ENCODE measurements at regions not wholly inside any gene's neighbourhood (a gene's known extent, or its start where the extent isn't known, plus 50 kb on each side); places are given as distances from the start of the nearest gene placed in this dataset.

DNA sequence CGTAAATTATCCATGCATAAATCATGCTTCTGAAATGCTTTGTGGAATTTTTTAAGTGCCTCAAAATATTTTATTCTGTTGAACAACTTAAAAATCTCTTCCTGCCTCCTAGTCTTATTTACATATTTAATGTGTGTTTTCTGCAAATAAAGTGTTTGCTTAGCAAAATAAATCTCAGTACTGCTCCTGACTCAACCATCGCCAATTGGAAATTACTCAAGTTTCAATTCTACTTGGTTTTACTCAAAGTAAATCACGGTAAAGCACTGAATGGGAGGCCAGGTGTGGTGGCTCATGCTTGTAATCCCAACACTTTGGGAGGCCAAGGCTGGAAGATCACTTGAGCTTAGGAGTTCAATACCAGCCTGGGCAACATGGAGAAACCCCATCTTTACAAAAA, 152.2 kb upstream of the NR5A2 start:
- Histone ChIP-seq H3K4me3 (ENCODE audit: low read length) (no peak overlapping the region), H3K79me2 (ENCODE audit: low read length) (no peaks in the 10 kb centered on the region), H3K36me3 (replicated peaks; ENCODE audit: low read depth, low read length) (no peaks in the 10 kb centered on the region), H3K27me3 (ENCODE audit: low read depth, low read length) (peaks cover 13% of the 10 kb centered on the region; the same call in 1 of the 2 replicates), H4K20me1 (ENCODE audit: insufficient read depth, low read length) (no peaks in the 10 kb centered on the region), H3K9ac (ENCODE audit: low read length) (no peak overlapping the region), H3K4me2 (ENCODE audit: low read length) (no peak overlapping the region), H3K27ac (ENCODE audit: low read length) (no peak overlapping the region), H3K4me1 (ENCODE audit: low read length) (no peaks in the 10 kb centered on the region), H2AFZ (ENCODE audit: low read depth, low read length) (no peak overlapping the region), H3K9me3 (ENCODE audit: insufficient read depth, low read length) (no peaks in the 10 kb centered on the region; the same call in 1 of the 2 replicates)
- TF ChIP-seq, protein P1, sequence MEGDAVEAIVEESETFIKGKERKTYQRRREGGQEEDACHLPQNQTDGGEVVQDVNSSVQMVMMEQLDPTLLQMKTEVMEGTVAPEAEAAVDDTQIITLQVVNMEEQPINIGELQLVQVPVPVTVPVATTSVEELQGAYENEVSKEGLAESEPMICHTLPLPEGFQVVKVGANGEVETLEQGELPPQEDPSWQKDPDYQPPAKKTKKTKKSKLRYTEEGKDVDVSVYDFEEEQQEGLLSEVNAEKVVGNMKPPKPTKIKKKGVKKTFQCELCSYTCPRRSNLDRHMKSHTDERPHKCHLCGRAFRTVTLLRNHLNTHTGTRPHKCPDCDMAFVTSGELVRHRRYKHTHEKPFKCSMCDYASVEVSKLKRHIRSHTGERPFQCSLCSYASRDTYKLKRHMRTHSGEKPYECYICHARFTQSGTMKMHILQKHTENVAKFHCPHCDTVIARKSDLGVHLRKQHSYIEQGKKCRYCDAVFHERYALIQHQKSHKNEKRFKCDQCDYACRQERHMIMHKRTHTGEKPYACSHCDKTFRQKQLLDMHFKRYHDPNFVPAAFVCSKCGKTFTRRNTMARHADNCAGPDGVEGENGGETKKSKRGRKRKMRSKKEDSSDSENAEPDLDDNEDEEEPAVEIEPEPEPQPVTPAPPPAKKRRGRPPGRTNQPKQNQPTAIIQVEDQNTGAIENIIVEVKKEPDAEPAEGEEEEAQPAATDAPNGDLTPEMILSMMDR (IDR thresholded peaks at IDR 0.05; ENCODE audit: low read depth, low read length) = no peak
- no peak for TF ChIP-seq EZH2phosphoT487 (IDR thresholded peaks at IDR 0.05; ENCODE audit: low read depth)

DNA sequence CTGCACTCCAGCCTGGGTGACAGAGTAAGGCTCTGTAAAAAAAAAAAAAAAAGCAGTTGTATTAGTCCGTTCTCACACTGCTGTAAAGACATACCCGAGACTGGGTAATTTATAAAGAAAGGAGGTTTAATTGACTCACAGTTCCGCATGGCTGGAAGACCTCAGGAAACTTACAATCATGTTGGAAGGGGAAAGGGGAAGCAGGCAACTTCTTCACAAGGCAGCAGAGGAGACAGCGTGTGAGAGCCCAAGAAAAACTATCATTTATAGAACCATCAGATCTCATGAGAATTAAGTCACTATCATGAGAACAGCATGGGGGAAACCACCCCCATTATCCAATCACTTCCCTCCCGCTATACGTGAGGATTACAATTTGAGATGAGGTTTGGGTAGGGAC, 151.7 kb upstream of the NR5A2 start:
- Histone ChIP-seq H3K79me2 (ENCODE audit: low read length) (no peaks in the 10 kb centered on the region), H3K4me2 (ENCODE audit: low read length) (no peak overlapping the region), H3K36me3 (replicated peaks; ENCODE audit: low read depth, low read length) (no peaks in the 10 kb centered on the region), H2AFZ (ENCODE audit: low read depth, low read length) (no peak overlapping the region), H3K27me3 (ENCODE audit: low read depth, low read length) (peaks cover 13% of the 10 kb centered on the region; the same call in 1 of the 2 replicates), H3K27ac (ENCODE audit: low read length) (no peak overlapping the region), H3K4me3 (ENCODE audit: low read length) (no peak overlapping the region), H4K20me1 (ENCODE audit: insufficient read depth, low read length) (no peaks in the 10 kb centered on the region), H3K9me3 (ENCODE audit: insufficient read depth, low read length) (no peaks in the 10 kb centered on the region; the same call in 1 of the 2 replicates), H3K9ac (ENCODE audit: low read length) (no peak overlapping the region), H3K4me1 (ENCODE audit: low read length) (no peaks in the 10 kb centered on the region)
- TF ChIP-seq, protein P1 (IDR thresholded peaks at IDR 0.05; ENCODE audit: low read depth, low read length) = no peak
- TF ChIP-seq EZH2phosphoT487 (IDR thresholded peaks at IDR 0.05; ENCODE audit: low read depth) = no peak

DNA sequence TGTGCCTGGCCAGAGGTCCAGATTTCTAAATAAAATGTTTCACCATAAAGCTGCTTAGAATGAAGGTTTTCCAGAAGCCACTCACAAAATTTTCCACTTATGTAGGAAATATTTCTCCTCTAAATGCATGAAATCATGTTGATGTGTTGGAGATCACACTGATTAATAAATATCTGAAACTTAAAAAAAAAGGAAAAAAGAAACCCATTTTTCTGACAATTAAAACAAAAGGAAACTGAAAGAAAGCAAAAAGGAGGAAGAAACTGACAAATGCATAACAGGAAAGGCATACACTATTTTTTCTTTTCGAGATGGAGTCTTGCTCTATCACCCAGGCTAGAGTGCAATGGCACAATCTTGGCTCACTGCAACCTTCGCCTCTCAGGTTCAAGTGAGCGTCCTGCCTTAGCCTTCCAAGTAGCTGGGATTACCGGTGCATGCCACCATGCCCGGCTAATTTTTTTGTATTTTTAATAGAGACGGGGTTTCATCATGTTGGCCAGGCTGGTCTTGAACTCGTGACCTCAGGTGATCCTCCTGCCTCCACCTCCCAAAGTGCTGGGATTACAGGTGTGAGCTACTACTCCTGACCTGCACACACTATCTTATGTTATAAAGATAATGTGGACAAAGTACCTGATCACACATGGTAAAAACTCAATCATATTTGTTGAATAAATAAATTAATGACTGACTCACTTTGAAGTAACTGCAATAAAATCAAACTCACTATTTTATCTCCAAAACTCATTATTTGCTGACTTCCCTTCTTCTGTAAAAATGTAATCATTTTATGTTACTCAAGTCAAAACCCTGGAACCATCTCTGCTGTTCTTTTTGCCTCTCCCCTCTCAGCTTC, 149.8 kb upstream of the NR5A2 start:
- H3K79me2 ChIP-seq (ENCODE audit: low read length) = no peaks in the 10 kb centered on the region
- H3K27me3 ChIP-seq (ENCODE audit: low read depth, low read length) = peaks cover 7% of the 10 kb centered on the region; the same call in 1 of the 2 replicates
- H3K4me1 ChIP-seq (ENCODE audit: low read length) = no peaks in the 10 kb centered on the region
- no peaks in the 10 kb centered on the region for H3K36me3 ChIP-seq (replicated peaks; ENCODE audit: low read depth, low read length)
- no peak overlapping the region for H2AFZ ChIP-seq (ENCODE audit: low read depth, low read length)
- no peaks in the 10 kb centered on the region for H4K20me1 ChIP-seq (ENCODE audit: insufficient read depth, low read length)
- H3K4me2 ChIP-seq (ENCODE audit: low read length) = no peak overlapping the region
- TF ChIP-seq, protein P1 (IDR thresholded peaks at IDR 0.05; ENCODE audit: low read depth, low read length) = no peak
- no peak for TF ChIP-seq EZH2phosphoT487 (IDR thresholded peaks at IDR 0.05; ENCODE audit: low read depth)
- H3K27ac ChIP-seq (ENCODE audit: low read length) = no peak overlapping the region
- H3K9me3 ChIP-seq (ENCODE audit: insufficient read depth, low read length) = no peaks in the 10 kb centered on the region; the same call in 1 of the 2 replicates
- no peak overlapping the region for H3K9ac ChIP-seq (ENCODE audit: low read length)
- no peak overlapping the region for H3K4me3 ChIP-seq (ENCODE audit: low read length)

DNA sequence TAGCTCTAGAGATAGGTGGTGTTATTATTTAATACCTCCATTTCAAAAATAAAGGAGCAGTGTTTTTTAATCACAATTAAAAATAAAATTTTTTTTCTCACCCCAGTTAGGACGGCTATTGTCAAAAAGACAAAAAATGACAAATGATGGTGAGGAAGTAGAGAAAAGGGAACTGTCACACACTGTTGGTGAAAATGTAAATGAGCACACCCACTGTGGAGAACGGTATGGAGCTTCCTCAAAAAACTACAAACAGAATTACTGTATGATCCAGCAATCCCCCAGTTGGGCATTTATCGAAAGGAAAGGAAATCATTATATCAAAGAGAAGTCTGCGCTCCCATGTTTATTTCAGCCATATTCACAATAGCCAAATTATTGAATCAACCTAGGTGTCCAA, 148.7 kb upstream of the NR5A2 start:
- Histone ChIP-seq H3K4me2 (ENCODE audit: low read length) (no peak overlapping the region), H3K9ac (ENCODE audit: low read length) (no peak overlapping the region), H3K9me3 (ENCODE audit: insufficient read depth, low read length) (no peaks in the 10 kb centered on the region; the same call in 1 of the 2 replicates), H3K4me3 (ENCODE audit: low read length) (no peak overlapping the region), H2AFZ (ENCODE audit: low read depth, low read length) (no peak overlapping the region), H3K27ac (ENCODE audit: low read length) (no peak overlapping the region), H3K27me3 (ENCODE audit: low read depth, low read length) (peaks cover 7% of the 10 kb centered on the region; the same call in 1 of the 2 replicates), H3K36me3 (replicated peaks; ENCODE audit: low read depth, low read length) (no peaks in the 10 kb centered on the region), H4K20me1 (ENCODE audit: insufficient read depth, low read length) (no peaks in the 10 kb centered on the region), H3K79me2 (ENCODE audit: low read length) (no peaks in the 10 kb centered on the region), H3K4me1 (ENCODE audit: low read length) (no peaks in the 10 kb centered on the region)
- TF ChIP-seq, protein P1 (IDR thresholded peaks at IDR 0.05; ENCODE audit: low read depth, low read length) = no peak
- no peak for TF ChIP-seq EZH2phosphoT487 (IDR thresholded peaks at IDR 0.05; ENCODE audit: low read depth)

Data from OCI-LY3 (cell line).